ENCODE measurements at regions not wholly inside any gene's neighbourhood (a gene's known extent, or its start where the extent isn't known, plus 50 kb on each side); places are given as distances from the start of the nearest gene placed in this dataset.

DNA sequence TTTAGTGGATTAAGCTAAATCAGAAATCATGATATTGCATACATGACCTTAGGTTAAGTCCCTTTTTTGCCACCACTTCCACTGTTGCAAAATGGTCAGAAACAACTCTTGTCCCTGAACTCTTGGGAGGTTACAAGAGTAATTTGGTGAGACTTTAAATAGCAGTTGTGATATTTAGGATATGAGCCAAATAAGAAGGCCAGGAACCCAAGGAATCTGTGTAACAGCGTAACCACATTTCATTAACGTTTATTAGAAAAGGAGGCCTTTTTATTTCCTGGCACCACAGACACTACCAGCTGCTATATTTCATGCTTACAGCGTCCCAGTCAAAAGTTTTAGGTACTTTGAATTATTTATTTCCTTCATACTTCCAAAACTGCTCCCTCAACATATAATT is 268.0 kb downstream of the GPD2 start:
- Histone ChIP-seq H3K4ac (ENCODE audit: low read depth, low read length) (no peak overlapping the region), H3K18ac (ENCODE audit: low read depth, low read length) (no peak overlapping the region), H2BK5ac (ENCODE audit: low read depth, low read length, poor library complexity, severe bottlenecking) (no peak overlapping the region), H3K27ac (ENCODE audit: insufficient read depth, low read length) (no peak overlapping the region), H2BK120ac (ENCODE audit: low read depth, low read length) (no peak overlapping the region), H3K9ac (ENCODE audit: low read depth, low read length) (no peak overlapping the region), H2BK15ac (ENCODE audit: low read depth, low read length) (no peak overlapping the region), H3K4me2 (ENCODE audit: low read depth, low read length) (no peak overlapping the region), H3K56ac (ENCODE audit: extremely low read depth, insufficient read depth, low read length) (no peak overlapping the region), H3K36me3 (ENCODE audit: control insufficient read depth, insufficient read depth, low read length) (no peaks in the 10 kb centered on the region), H3K14ac (replicated peaks; ENCODE audit: low read depth, low read length) (no peak overlapping the region), H3K4me3 (ENCODE audit: insufficient read depth, low read depth, low read length) (no peak overlapping the region), H4K5ac (ENCODE audit: low read depth, low read length) (no peak overlapping the region), H2AK5ac (ENCODE audit: low read depth, low read length) (no peak overlapping the region), H4K20me1 (ENCODE audit: insufficient read depth, low read length) (no peaks in the 10 kb centered on the region), H3K27me3 (ENCODE audit: control insufficient read depth, insufficient read depth, low read length) (no peaks in the 10 kb centered on the region; the same call in 1 of the 2 replicates), H3K4me1 (ENCODE audit: control insufficient read depth, insufficient read depth, low read length) (no peaks in the 10 kb centered on the region), H3K9me3 (ENCODE audit: control insufficient read depth, insufficient read depth, low read length) (no peaks in the 10 kb centered on the region), H3K79me1 (ENCODE audit: low read depth in 1 of 2, low read length in 2 of 2) (no peaks in the 10 kb centered on the region), H2AFZ (replicated peaks; ENCODE audit: low read length, poor library complexity) (no peak overlapping the region), H3K23ac (ENCODE audit: low read depth, low read length) (no peak overlapping the region), H3K9me1 (ENCODE audit: insufficient read depth, low read length) (no peaks in the 10 kb centered on the region), H4K91ac (ENCODE audit: insufficient read depth, low read depth, low read length) (no peak overlapping the region), H2AK9ac (replicated peaks; ENCODE audit: low read depth, low read length, poor library complexity) (no peak overlapping the region), H4K8ac (ENCODE audit: low read depth in 2 of 2, low read length in 2 of 2) (no peak overlapping the region), H2BK20ac (ENCODE audit: low read depth, low read length) (no peak overlapping the region)
- dilution Hi-C loops (cut with HindIII; ENCODE audit: low sequenced_read_pairs, unreplicated experiment), result no loop called here
- WGBS, 2 experiments (ENCODE audit: extremely low coverage in 2 of 2, insufficient read length in 1 of 2), result no CpG with 5 or more reads among the region's 3 CpGs
- no peak for TF ChIP-seq RAD21 (IDR thresholded peaks at IDR 0.05; ENCODE audit: low read length)
- TF ChIP-seq FOS (IDR thresholded peaks at IDR 0.05; ENCODE audit: low read depth, low read length), result no peak
- TF ChIP-seq, protein P1, sequence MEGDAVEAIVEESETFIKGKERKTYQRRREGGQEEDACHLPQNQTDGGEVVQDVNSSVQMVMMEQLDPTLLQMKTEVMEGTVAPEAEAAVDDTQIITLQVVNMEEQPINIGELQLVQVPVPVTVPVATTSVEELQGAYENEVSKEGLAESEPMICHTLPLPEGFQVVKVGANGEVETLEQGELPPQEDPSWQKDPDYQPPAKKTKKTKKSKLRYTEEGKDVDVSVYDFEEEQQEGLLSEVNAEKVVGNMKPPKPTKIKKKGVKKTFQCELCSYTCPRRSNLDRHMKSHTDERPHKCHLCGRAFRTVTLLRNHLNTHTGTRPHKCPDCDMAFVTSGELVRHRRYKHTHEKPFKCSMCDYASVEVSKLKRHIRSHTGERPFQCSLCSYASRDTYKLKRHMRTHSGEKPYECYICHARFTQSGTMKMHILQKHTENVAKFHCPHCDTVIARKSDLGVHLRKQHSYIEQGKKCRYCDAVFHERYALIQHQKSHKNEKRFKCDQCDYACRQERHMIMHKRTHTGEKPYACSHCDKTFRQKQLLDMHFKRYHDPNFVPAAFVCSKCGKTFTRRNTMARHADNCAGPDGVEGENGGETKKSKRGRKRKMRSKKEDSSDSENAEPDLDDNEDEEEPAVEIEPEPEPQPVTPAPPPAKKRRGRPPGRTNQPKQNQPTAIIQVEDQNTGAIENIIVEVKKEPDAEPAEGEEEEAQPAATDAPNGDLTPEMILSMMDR (conservative IDR thresholded peaks at IDR 0.05; ENCODE audit: low read depth, low read length), result no peak
- no peak for TF ChIP-seq BHLHE40 (IDR thresholded peaks at IDR 0.05; ENCODE audit: low read depth, low read length)
- no peak for TF ChIP-seq USF2 (IDR thresholded peaks at IDR 0.05; ENCODE audit: low read depth, low read length)
- TF ChIP-seq MAFK (IDR thresholded peaks at IDR 0.05; ENCODE audit: low read depth, low read length), result no peak
- no peak for TF ChIP-seq RFX5 (IDR thresholded peaks at IDR 0.05; ENCODE audit: low read depth, low read length)
- no peak for TF ChIP-seq MXI1 (IDR thresholded peaks at IDR 0.05; ENCODE audit: borderline replicate concordance, low read depth, low read length)
- DNase-seq (no peak), ATAC-seq (ENCODE audit: low read depth) (no peak)
- intact Hi-C loops (cut with micrococcal nuclease), result no loop called here
- in situ Hi-C loops (cut with MboI; ENCODE audit: low sequenced_read_pairs), result no loop called here
- ChIA-PET POLR2A (ENCODE audit: unreplicated experiment) (no interaction called here), CTCF (no interaction called here)
- no TSS peak for BruUV-seq (replicated peaks)

Data from IMR-90 (cell line).